KMS-11 (cell line): ENCODE measurements at regions not wholly inside any gene's neighbourhood (a gene's known extent, or its start where the extent isn't known, plus 50 kb on each side); places are given as distances from the start of the nearest gene placed in this dataset.

ENCODE experiments used
- H2AFZ ChIP-seq: fragments of 200-600 bp; sonication (generic); 2 replicates; pipeline ENCODE4 v1.6.1; 2016; ENCODE audit warnings: antibody characterized with exemption, mixed run types, low read depth
- H3K27ac ChIP-seq: fragments of 200-600 bp; sonication (generic); 2 replicates; pipeline ENCODE4 v1.6.1; 2016; ENCODE audit warnings: mild to moderate bottlenecking, mixed run types
- H3K27me3 ChIP-seq: fragments of 200-600 bp; sonication (generic); 2 replicates; pipeline ENCODE4 v1.6.1; 2017; ENCODE audit warnings: mild to moderate bottlenecking, low read depth, mixed run types, moderate library complexity; ENCODE audit not compliant: insufficient read depth
- H3K36me3 ChIP-seq: fragments of 200-600 bp; sonication (generic); 2 replicates; pipeline ENCODE4 v1.6.1; 2017; ENCODE audit warnings: mild to moderate bottlenecking, mixed run types; ENCODE audit not compliant: insufficient read depth
- H3K4me1 ChIP-seq: fragments of 200-600 bp; sonication (generic); 2 replicates; pipeline ENCODE4 v1.6.1; 2016; ENCODE audit warnings: mild to moderate bottlenecking, low read depth, mixed run types; ENCODE audit not compliant: poor library complexity, severe bottlenecking
- H3K4me2 ChIP-seq: fragments of 200-600 bp; sonication (generic); 2 replicates; pipeline ENCODE4 v1.7.0; 2016; ENCODE audit warnings: mild to moderate bottlenecking, mixed run types
- H3K4me3 ChIP-seq: fragments of 200-600 bp; sonication (generic); IDR thresholded peaks from 2 replicates; pipeline ENCODE4 v1.6.1; 2017; ENCODE audit warnings: low read depth, low read length, mixed read lengths; ENCODE audit not compliant: insufficient read depth
- H3K79me2 ChIP-seq: fragments of 200-600 bp; sonication (generic); 2 replicates; pipeline ENCODE4 v1.6.1; 2016; ENCODE audit warnings: low read depth, mixed run types; ENCODE audit not compliant: insufficient read depth
- H3K9ac ChIP-seq: fragments of 200-600 bp; sonication (generic); 2 replicates; pipeline ENCODE4 v1.6.1; 2016; ENCODE audit warnings: mild to moderate bottlenecking, mixed run types
- H4K20me1 ChIP-seq: fragments of 200-600 bp; sonication (generic); 2 replicates; pipeline ENCODE4 v1.6.1; 2016; ENCODE audit warnings: mild to moderate bottlenecking, mixed run types; ENCODE audit not compliant: insufficient read depth
- CTCF ChIP-seq: fragments of 200-600 bp; sonication (generic); conservative IDR thresholded peaks from 2 replicates; pipeline ENCODE4 v1.6.1; 2017; ENCODE audit warnings: low read depth, mild to moderate bottlenecking, antibody characterized with exemption, low read length, moderate library complexity, mixed read lengths

GRCh38 chr19:13623716-13624710, 117.7 kb upstream of the CACNA1A start:
- no peak overlapping the region for H3K4me3 ChIP-seq
- H2AFZ ChIP-seq = no peak overlapping the region
- peaks cover 68% of the 10 kb centered on the region for H3K27me3 ChIP-seq
- no peak for TF ChIP-seq CTCF
- H3K4me2 ChIP-seq = no peak overlapping the region
- H3K4me1 ChIP-seq = no peaks in the 10 kb centered on the region
- H3K9ac ChIP-seq = no peak overlapping the region
- no peak overlapping the region for H3K27ac ChIP-seq
- no peaks in the 10 kb centered on the region for H3K36me3 ChIP-seq
- H4K20me1 ChIP-seq = no peaks in the 10 kb centered on the region
- no peaks in the 10 kb centered on the region for H3K79me2 ChIP-seq

- Histone ChIP-seq H3K79me2 (no peaks in the 10 kb centered on the region), H2AFZ (no peak overlapping the region), H3K27me3 (peaks cover 68% of the 10 kb centered on the region), H3K4me3 (no peak overlapping the region), H3K9ac (no peak overlapping the region), H4K20me1 (no peaks in the 10 kb centered on the region), H3K36me3 (no peaks in the 10 kb centered on the region), H3K27ac (no peak overlapping the region), H3K4me1 (no peaks in the 10 kb centered on the region), H3K4me2 (no peak overlapping the region)
- TF ChIP-seq CTCF = no peak
Measured at GRCh38 chr19:13622766-13623715, 116.8 kb upstream of the CACNA1A start.

- H3K27me3 ChIP-seq = peaks cover 73% of the 10 kb centered on the region
Measured at GRCh38 chr19:13621413-13621812, 115.1 kb upstream of the CACNA1A start.

More at GRCh38 chr19:13621413-13621812, 115.1 kb upstream of the CACNA1A start:
- no peaks in the 10 kb centered on the region for H3K4me1 ChIP-seq
- H2AFZ ChIP-seq = no peak overlapping the region
- H4K20me1 ChIP-seq = no peaks in the 10 kb centered on the region
- H3K27ac ChIP-seq = no peak overlapping the region
- no peak overlapping the region for H3K4me3 ChIP-seq
- TF ChIP-seq CTCF = no peak
- H3K4me2 ChIP-seq = no peak overlapping the region
- H3K79me2 ChIP-seq = no peaks in the 10 kb centered on the region
- H3K36me3 ChIP-seq = no peaks in the 10 kb centered on the region
- H3K9ac ChIP-seq = no peak overlapping the region
